Keratinocyte (primary cell): ENCODE measurements at regions not wholly inside any gene's neighbourhood (a gene's known extent, or its start where the extent isn't known, plus 50 kb on each side); places are given as distances from the start of the nearest gene placed in this dataset.

Experiments used
- CTCF ChIP-seq, 3 experiments: IDR thresholded peaks in 1 of 3; conservative IDR thresholded peaks in 1 of 3; optimal IDR thresholded peaks in 1 of 3; 2 replicates in 2 of 3; 3 replicates in 1 of 3; pipeline versions ENCODE3 to v1.5.1; 2011; ENCODE audit warnings: low read length in 3 of 3, mild to moderate bottlenecking in 3 of 3, moderate library complexity in 2 of 3, control low read depth in 1 of 3, inconsistent platforms in 1 of 3; ENCODE audit not compliant: insufficient read depth in 2 of 3; ENCODE audit errors: extremely low read depth in 1 of 3
- EZH2 ChIP-seq: IDR thresholded peaks from one replicate; pipeline ENCODE4 v1.6.1; 2012; ENCODE audit warnings: inconsistent platforms, mild to moderate bottlenecking, low read length, moderate library complexity

DNA sequence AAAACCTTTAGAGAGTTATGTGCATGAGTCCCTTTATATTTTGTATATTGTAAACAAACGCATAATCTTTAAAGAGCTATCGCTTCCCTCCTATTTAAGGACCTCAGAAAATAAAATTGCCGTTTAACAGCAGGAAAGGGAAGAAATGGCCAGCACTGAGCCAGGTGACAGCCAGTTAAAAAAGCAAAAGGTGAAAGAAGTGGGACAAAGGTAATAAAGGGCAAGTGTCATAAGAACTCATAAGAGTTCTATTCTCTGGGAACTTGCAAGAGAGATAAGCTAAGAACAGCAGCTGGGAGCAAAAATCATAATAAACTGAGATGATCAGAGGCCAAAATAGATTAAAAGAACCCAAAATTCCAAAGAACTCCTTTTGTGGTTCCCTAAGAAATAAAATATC, 520.9 kb upstream of the PKN2 start:
- TF ChIP-seq CTCF (optimal IDR thresholded peaks at IDR 0.05 in 1 of 3, IDR thresholded peaks at IDR 0.05 in 1 of 3, conservative IDR thresholded peaks at IDR 0.05 in 1 of 3; ENCODE audit: extremely low read depth in 1 of 3, insufficient read depth in 2 of 3, low read length in 3 of 3) (no peak), EZH2 (no peak)
